HepG2 (cell line): ENCODE measurements at regions not wholly inside any gene's neighbourhood (a gene's known extent, or its start where the extent isn't known, plus 50 kb on each side); places are given as distances from the start of the nearest gene placed in this dataset.

Source experiments
- ATAC-seq: fragments of 200-7000 bp; cut with Tn5 transposase; 3 replicates; pipeline ENCODE4 v1.9.1; 2020; ENCODE audit warnings: mild to moderate bottlenecking, moderate library complexity
- BruUV-seq: library from RNA; stranded (reverse); fragments of 400-500 nt; replicated peaks from 2 replicates; lab custom pipeline; 2021; lab: Mats Ljungman, UMichigan
- CTCF ChIA-PET: fragments of 300-600 bp; formaldehyde crosslinking; extraction: SDS; loops from one replicate; lab custom pipeline; 2021; ENCODE audit warnings: low total read pairs, inconsistent platforms, low intra/inter-chr PET ratio; lab: Yijun Ruan, JAX
- POLR2A ChIA-PET: fragments of 350-600 bp; sonication (Branson Sonifier 250); formaldehyde crosslinking; loops from one replicate; lab custom pipeline; 2020; ENCODE audit warnings: antibody characterized with exemption, inconsistent platforms; lab: Yijun Ruan, JAX
- DNase-seq: peaks from one replicate; pipeline ENCODE4 v3.0.0-alpha.2; 2015; ENCODE audit warnings: low spot score
- FAIRE-seq: peaks from 3 replicates; lab custom pipeline; 2011; peaks lifted over from hg19 to GRCh38; lab: Jason Lieb, UNC
- H2AFZ ChIP-seq: one replicate; pipeline ENCODE4 v1.6.1; 2011; ENCODE audit warnings: low read length, inconsistent platforms
- H3K27ac ChIP-seq: fragments of 300-600 bp; 3 replicates; pipeline ENCODE4 v1.8.0; 2011; ENCODE audit warnings: mixed run types, mild to moderate bottlenecking, mixed read lengths, low read length, inconsistent platforms; ENCODE audit not compliant: insufficient read depth; ENCODE audit errors: extremely low read length
- H3K27me3 ChIP-seq, 2 experiments: fragments of 200-600 bp in 1 of 2; 2 replicates in 1 of 2; 3 replicates in 1 of 2; pipeline versions ENCODE4 v1.6.0 to v1.8.0; 2011; ENCODE audit warnings: low read length in 2 of 2, mild to moderate bottlenecking in 2 of 2, moderate library complexity in 2 of 2, inconsistent platforms in 1 of 2; ENCODE audit not compliant: insufficient read depth in 2 of 2, control insufficient read depth in 1 of 2
- H3K36me3 ChIP-seq, 2 experiments: fragments of 200-600 bp in 1 of 2; replicated peaks in 1 of 2; 2 replicates in 1 of 2; 3 replicates in 1 of 2; pipeline versions ENCODE4 v1.5.1 to v1.8.0; 2011; ENCODE audit warnings: low read length in 2 of 2, inconsistent platforms in 1 of 2; ENCODE audit not compliant: insufficient read depth in 2 of 2, control insufficient read depth in 1 of 2
- H3K4me1 ChIP-seq: 2 replicates; pipeline ENCODE4 v1.5.1; 2012; ENCODE audit warnings: low read length, inconsistent platforms; ENCODE audit not compliant: insufficient read depth
- H3K4me2 ChIP-seq: 2 replicates; pipeline ENCODE4 v1.6.0; 2011; ENCODE audit warnings: low read depth, low read length, inconsistent platforms
- H3K4me3 ChIP-seq, 3 experiments: fragments of 200-600 bp in 1 of 3; sonication (generic), shearing (Covaris generic) in 1 of 3; replicated peaks in 1 of 3; 2 replicates each; pipeline ENCODE4 v1.5.1; 2011 to 2016; ENCODE audit warnings: low read length in 3 of 3, inconsistent platforms in 2 of 3, low read depth in 2 of 3, mild to moderate bottlenecking in 2 of 3, control low read depth in 1 of 3, mixed read lengths in 1 of 3; ENCODE audit not compliant: insufficient read depth in 1 of 3
- H3K79me2 ChIP-seq: one replicate; pipeline ENCODE4 v1.6.1; 2011; ENCODE audit warnings: low read length, inconsistent platforms; ENCODE audit not compliant: insufficient read depth
- H3K9ac ChIP-seq: 2 replicates; pipeline ENCODE4 v1.6.0; 2011; ENCODE audit warnings: mild to moderate bottlenecking, low read depth, low read length, inconsistent platforms; ENCODE audit not compliant: insufficient read depth
- H3K9me3 ChIP-seq: 2 replicates; pipeline ENCODE4 v1.5.1; 2012; ENCODE audit warnings: mild to moderate bottlenecking, low read length
- H4K20me1 ChIP-seq: 2 replicates; pipeline ENCODE4 v1.6.0; 2011; ENCODE audit warnings: inconsistent platforms, mild to moderate bottlenecking, low read length, moderate library complexity; ENCODE audit not compliant: insufficient read depth
- ARID5B ChIP-seq: IDR thresholded peaks from 2 replicates; pipeline ENCODE4 v1.4.0; 2020; ENCODE audit warnings: mild to moderate bottlenecking, missing genetic modification reagents
- CHCHD3 ChIP-seq: sonication (generic); formaldehyde crosslinking; IDR thresholded peaks from 2 replicates; pipeline ENCODE4 v1.8.0; 2022; ENCODE audit warnings: mild to moderate bottlenecking, missing genetic modification reagents, moderate library complexity
- CREB1 ChIP-seq, 2 experiments: fragments of 450-650 bp in 1 of 2; IDR thresholded peaks; 2 replicates each; pipeline ENCODE4 v1.6.1; 2016 to 2017; ENCODE audit warnings: control low read depth in 1 of 2, mild to moderate bottlenecking in 1 of 2, missing compliant biosample characterization in 1 of 2, missing genetic modification characterization in 1 of 2
- EP300 ChIP-seq, 3 experiments: sonication (generic) in 1 of 3; formaldehyde crosslinking in 1 of 3; IDR thresholded peaks; 2 replicates each; pipeline versions ENCODE4 v1.5.1 to v1.6.1; 2011 to 2020; ENCODE audit warnings: low read depth in 2 of 3, low read length in 2 of 3, borderline replicate concordance in 1 of 3, improper control_type of control experiment in 1 of 3, mild to moderate bottlenecking in 1 of 3, missing genetic modification reagents in 1 of 3, moderate library complexity in 1 of 3
- FOSL2 ChIP-seq: sonication (generic); formaldehyde crosslinking; IDR thresholded peaks from 2 replicates; pipeline ENCODE4 v1.4.0; 2020; ENCODE audit warnings: missing genetic modification reagents
- HMG20A ChIP-seq: IDR thresholded peaks from 2 replicates; pipeline ENCODE4 v1.6.1; 2016; ENCODE audit warnings: borderline replicate concordance
- MAFF ChIP-seq: IDR thresholded peaks from 2 replicates; pipeline ENCODE4 v1.6.1; 2011; ENCODE audit warnings: low read depth, low read length, improper control_type of control experiment
- MAFK ChIP-seq, 2 experiments: IDR thresholded peaks in 1 of 2; conservative IDR thresholded peaks in 1 of 2; 2 replicates each; pipeline ENCODE4 v1.6.1; 2011; ENCODE audit warnings: improper control_type of control experiment in 2 of 2, low read length in 2 of 2
- MZF1 ChIP-seq: sonication (generic); formaldehyde crosslinking; IDR thresholded peaks from 2 replicates; pipeline ENCODE4 v1.8.1; 2023; ENCODE audit warnings: mild to moderate bottlenecking, missing genetic modification reagents, borderline replicate concordance
- PAXIP1 ChIP-seq: sonication (generic); formaldehyde crosslinking; conservative IDR thresholded peaks from 2 replicates; pipeline ENCODE4 v1.4.0; 2020; ENCODE audit warnings: mild to moderate bottlenecking, missing genetic modification reagents, moderate library complexity
- TEAD3 ChIP-seq: optimal IDR thresholded peaks from 2 replicates; pipeline ENCODE3; 2016; ENCODE audit warnings: borderline replicate concordance
- TFAP4 ChIP-seq: sonication (generic); IDR thresholded peaks from 2 replicates; pipeline ENCODE4 v1.6.1; 2016; ENCODE audit warnings: low read depth, borderline replicate concordance
- WGBS: methylation state at CpG from one replicate; pipeline ENCODE4 v1.1.6; 2017; ENCODE audit warnings: low lambda C conversion rate; 5-methylcytosine and 5-hydroxymethylcytosine counted together
- in situ Hi-C: cut with HindIII; loops from 2 replicates; pipeline ENCODE4 v1.10.0; 2017; ENCODE audit warnings: low pct_unique_long_range_greater_than_20kb; ENCODE audit not compliant: extremely low pct_ligation_motif_present
- intact Hi-C: fragments of 100-400 bp; cut with micrococcal nuclease; formaldehyde crosslinking; loops from one replicate; pipeline ENCODE4 v1.10.0; 2022; ENCODE audit not compliant: unreplicated experiment

- no peaks in the 10 kb centered on the region for H3K36me3 ChIP-seq
- CTCF ChIA-PET = no interaction called here
- FAIRE-seq (no peak), DNase-seq (peak; percentile 20), ATAC-seq (peak; percentile 35; the same call in 1 of the 3 replicates)
- WGBS = 23% methylated on average over 5 of the region's 5 CpGs
- intact Hi-C loops (no loop called here), in situ Hi-C loops (no loop called here)
- no peak overlapping the region for H2AFZ ChIP-seq
- H3K9ac ChIP-seq = no peak overlapping the region
- no peak overlapping the region for H3K27ac ChIP-seq
- H3K9me3 ChIP-seq = no peaks in the 10 kb centered on the region
- H3K27me3 ChIP-seq = no peaks in the 10 kb centered on the region
- peak; percentile 35; the same call in 1 of the 2 replicates for TF ChIP-seq FOSL2 (CRISPR knock-in tag)
- 0 out of 2 replicates have a peak, but pooled peaks have one; percentile 34 for TF ChIP-seq MAFF
- TF ChIP-seq CREB1 (IDR thresholded peaks at IDR 0.05) = no peak
- TF ChIP-seq CREB1 (CRISPR knock-in tag; IDR thresholded peaks at IDR 0.05) = 0 out of 2 replicates have a peak, but pooled peaks have one; percentile 15
- 0 out of 2 replicates have a peak, but pooled peaks have one; percentile 11 for TF ChIP-seq ARID5B (CRISPR knock-in tag)
- TF ChIP-seq HMG20A = no peak
- TF ChIP-seq MZF1 (CRISPR knock-in tag) = no peak
- TF ChIP-seq TEAD3 = peak; percentile 16
- TF ChIP-seq CHCHD3 = no peak
- 0 out of 2 replicates have a peak, but pooled peaks have one; percentile 16 for TF ChIP-seq PAXIP1 (CRISPR knock-in tag)
- TF ChIP-seq MAFK (conservative IDR thresholded peaks at IDR 0.05 in 1 of 2, IDR thresholded peaks at IDR 0.05 in 1 of 2; ENCODE audit: low read length in 2 of 2) = peak in 1 of 2 experiments; percentile 30; a peak in 1 of 4 replicates
- TF ChIP-seq TFAP4 = 0 out of 2 replicates have a peak, but pooled peaks have one; percentile 23
- TF ChIP-seq EP300 (IDR thresholded peaks at IDR 0.05; ENCODE audit: low read depth in 2 of 2, low read length in 2 of 2) = 0 out of 4 replicates have a peak, but pooled peaks of 1 of the 2 experiments have one; percentile 29
- TF ChIP-seq EP300 (CRISPR knock-in tag; IDR thresholded peaks at IDR 0.05; ENCODE audit: borderline replicate concordance) = no peak
- H3K4me2 ChIP-seq = peak overlapping the region; percentile 18; the same call in 1 of the 2 replicates
- H4K20me1 ChIP-seq = no peaks in the 10 kb centered on the region
- H3K4me1 ChIP-seq = peaks cover 29% of the 10 kb centered on the region
- POLR2A ChIA-PET = no interaction called here
- no peaks in the 10 kb centered on the region for H3K79me2 ChIP-seq
- no peak overlapping the region for H3K4me3 ChIP-seq
- BruUV-seq = no TSS peak
These were observed 170.6 kb upstream of the S100G start for GRCh38 chrX:16479206-16479869.
